Midbrain (tissue), 1 donor: ENCODE measurements at regions not wholly inside any gene's neighbourhood (a gene's known extent, or its start where the extent isn't known, plus 50 kb on each side); places are given as distances from the start of the nearest gene placed in this dataset.
"Not testable (repeated sequence)": the region's sequence is repeated elsewhere in the genome, so short reads cannot be mapped to it uniquely, and the experiment has no call there.

Experiments used
- DNase-seq: peaks from one replicate; lab custom pipeline; 2025; lab: John Stamatoyannopoulos, UW

- DNase-seq: no peak
These were observed 94.9 kb downstream of the TMEM130 start for GRCh38 chr7:98774884-98775283.

GRCh38 chr7:98777051-98777450 is 92.8 kb downstream of the TMEM130 start:
- DNase-seq: no peak

GRCh38 chr7:98778421-98778820 is 91.4 kb downstream of the TMEM130 start:
- DNase-seq: no peak

GRCh38 chr7:98779800-98780587 is 89.8 kb downstream of the TMEM130 start:
- DNase-seq: no peak

- no peak for DNase-seq
These were observed 85.5 kb downstream of the TMEM130 start for GRCh38 chr7:98784216-98784785.

- DNase-seq: no peak
These were observed 83.8 kb downstream of the TMEM130 start for GRCh38 chr7:98785929-98786571.

- no peak for DNase-seq
These were observed 80.8 kb downstream of the TMEM130 start for GRCh38 chr7:98788966-98789365.

GRCh38 chr7:98794453-98794852 is 75.4 kb downstream of the TMEM130 start:
- not testable (repeated sequence) for DNase-seq

GRCh38 chr7:98795741-98796493 is 73.9 kb downstream of the TMEM130 start:
- no peak for DNase-seq
